SK-N-SH (cell line): ENCODE measurements at regions not wholly inside any gene's neighbourhood (a gene's known extent, or its start where the extent isn't known, plus 50 kb on each side); places are given as distances from the start of the nearest gene placed in this dataset.

ENCODE experiments used
- CTCF ChIA-PET: fragments of 300-600, 350-600 bp; formaldehyde crosslinking; extraction: SDS; loops from one replicate; lab custom pipeline; 2021; lab: Yijun Ruan, JAX
- POLR2A ChIA-PET: fragments of 350-600 bp; sonication (Branson Sonifier 250); formaldehyde crosslinking; extraction: SDS; loops from one replicate; lab custom pipeline; 2020; ENCODE audit warnings: antibody characterized with exemption, inconsistent platforms; lab: Yijun Ruan, JAX
- DNase-seq: peaks from one replicate; pipeline ENCODE4 v3.0.0; 2012
- H2AFZ ChIP-seq: fragments of 200-600 bp; sonication (generic); 2 replicates; pipeline ENCODE4 v1.8.1; 2016; ENCODE audit warnings: antibody characterized with exemption, mild to moderate bottlenecking, low read depth
- H3F3A ChIP-seq: fragments of 200-600 bp; sonication (generic); replicated peaks from 2 replicates; pipeline ENCODE3; 2016; ENCODE audit warnings: antibody characterized with exemption, mild to moderate bottlenecking; ENCODE audit not compliant: insufficient read depth
- H3K27ac ChIP-seq, 2 experiments: fragments of 200-500 bp in 1 of 2; fragments of 200-600 bp in 1 of 2; sonication (Bioruptor generic) in 1 of 2; sonication (generic), shearing (Covaris generic) in 1 of 2; 2 replicates each; pipeline versions ENCODE4 v1.5.1 to v1.6.1; 2014 to 2016; ENCODE audit warnings: low read depth in 2 of 2, inconsistent platforms in 1 of 2, low read length in 1 of 2, mild to moderate bottlenecking in 1 of 2, mixed read lengths in 1 of 2
- H3K27me3 ChIP-seq: fragments of 200-600 bp; sonication (generic), shearing (Covaris generic); 2 replicates; pipeline ENCODE4 v1.6.1; 2016; ENCODE audit warnings: mixed run types; ENCODE audit not compliant: insufficient read depth
- H3K36me3 ChIP-seq, 2 experiments: fragments of 200-500 bp in 1 of 2; fragments of 200-600 bp in 1 of 2; sonication (Bioruptor generic) in 1 of 2; sonication (generic) in 1 of 2; replicated peaks in 1 of 2; 2 replicates each; pipeline versions ENCODE3 to v1.5.1; 2014 to 2016; ENCODE audit warnings: low read length in 1 of 2, mild to moderate bottlenecking in 1 of 2; ENCODE audit not compliant: insufficient read depth in 2 of 2, control insufficient read depth in 1 of 2
- H3K4me1 ChIP-seq, 2 experiments: fragments of 200-500 bp in 1 of 2; fragments of 200-600 bp in 1 of 2; sonication (Bioruptor generic) in 1 of 2; sonication (generic), shearing (Covaris generic) in 1 of 2; 2 replicates each; pipeline versions ENCODE4 v1.5.1 to v1.6.1; 2014 to 2016; ENCODE audit warnings: low read depth in 1 of 2, low read length in 1 of 2, mixed run types in 1 of 2; ENCODE audit not compliant: insufficient read depth in 2 of 2, control insufficient read depth in 1 of 2
- H3K4me2 ChIP-seq: fragments of 200-600 bp; sonication (generic), shearing (Covaris generic); 2 replicates; pipeline ENCODE4 v1.6.1; 2017; ENCODE audit warnings: mixed run types
- H3K4me3 ChIP-seq, 2 experiments: fragments of 200-500 bp in 1 of 2; fragments of 200-600 bp in 1 of 2; sonication (Bioruptor generic) in 1 of 2; sonication (generic), shearing (Covaris generic) in 1 of 2; 2 replicates each; pipeline versions ENCODE4 v1.5.1 to v1.8.1; 2014 to 2016; ENCODE audit warnings: low read depth in 2 of 2, inconsistent platforms in 1 of 2, low read length in 1 of 2, mild to moderate bottlenecking in 1 of 2, mixed read lengths in 1 of 2, moderate library complexity in 1 of 2
- H3K79me2 ChIP-seq: fragments of 200-600 bp; sonication (generic); 2 replicates; pipeline ENCODE4 v1.8.1; 2017; ENCODE audit warnings: mild to moderate bottlenecking; ENCODE audit not compliant: insufficient read depth
- H3K9ac ChIP-seq: fragments of 200-600 bp; sonication (generic); 2 replicates; pipeline ENCODE4 v1.6.1; 2017; ENCODE audit warnings: mixed run types
- H3K9me2 ChIP-seq: fragments of 200-600 bp; sonication (generic); 2 replicates; pipeline ENCODE4 v1.6.1; 2017; ENCODE audit warnings: mixed run types
- H3K9me3 ChIP-seq: fragments of 200-600 bp; sonication (generic); 2 replicates; pipeline ENCODE4 v1.6.1; 2017; ENCODE audit warnings: mixed run types, mild to moderate bottlenecking, moderate library complexity
- H4K20me1 ChIP-seq: fragments of 200-600 bp; sonication (generic); 2 replicates; pipeline ENCODE4 v1.6.1; 2017; ENCODE audit warnings: mild to moderate bottlenecking, mixed run types; ENCODE audit not compliant: insufficient read depth
- EP300 ChIP-seq, 2 experiments: IDR thresholded peaks; 2 replicates each; pipeline versions ENCODE4 v1.4.0 to v1.6.1; 2012; ENCODE audit warnings: borderline replicate concordance in 1 of 2, low read depth in 1 of 2, low read length in 1 of 2
- EZH2phosphoT487 ChIP-seq: fragments of 200-600 bp; sonication (generic); IDR thresholded peaks from 2 replicates; pipeline ENCODE4 v1.6.1; 2017; ENCODE audit warnings: low read depth, mixed run types, mild to moderate bottlenecking, antibody characterized with exemption, moderate library complexity, borderline replicate concordance
- MEF2A ChIP-seq: IDR thresholded peaks from 2 replicates; pipeline ENCODE4 v1.4.0; 2012; ENCODE audit warnings: low read depth, borderline replicate concordance
- RFX5 ChIP-seq: IDR thresholded peaks from 2 replicates; pipeline ENCODE4 v1.6.1; 2012; ENCODE audit warnings: mild to moderate bottlenecking, improper control_type of control experiment, low read length
- RXRA ChIP-seq: IDR thresholded peaks from 2 replicates; pipeline ENCODE4 v1.4.0; 2012; ENCODE audit warnings: low read depth, mild to moderate bottlenecking, borderline replicate concordance
- SIN3A ChIP-seq: IDR thresholded peaks from 2 replicates; pipeline ENCODE4 v1.6.1; 2012; ENCODE audit warnings: low read depth, mild to moderate bottlenecking, low read length, moderate library complexity, borderline replicate concordance
- SMC3 ChIP-seq: IDR thresholded peaks from 2 replicates; pipeline ENCODE4 v1.6.1; 2012; ENCODE audit warnings: low read depth, low read length, improper control_type of control experiment
- TCF12 ChIP-seq: IDR thresholded peaks from 2 replicates; pipeline ENCODE4 v1.4.0; 2012
- TEAD4 ChIP-seq: IDR thresholded peaks from 2 replicates; pipeline ENCODE4 v1.4.0; 2012; ENCODE audit warnings: mild to moderate bottlenecking, borderline replicate concordance; ENCODE audit not compliant: insufficient read depth
- USF1 ChIP-seq: IDR thresholded peaks from 2 replicates; pipeline ENCODE4 v1.4.0; 2012; ENCODE audit warnings: low read depth, borderline replicate concordance
- USF2 ChIP-seq: fragments of 150-350 bp; IDR thresholded peaks from 2 replicates; pipeline ENCODE4 v1.6.1; 2017; ENCODE audit warnings: antibody characterized with exemption, low read length, low read depth, borderline replicate concordance
- WGBS: methylation state at CpG from one replicate; pipeline ENCODE4 v1.1.6; 2017; ENCODE audit warnings: low lambda C conversion rate; 5-methylcytosine and 5-hydroxymethylcytosine counted together
- TF ChIP-seq, protein P1 (sequence below): fragments of 200-600 bp; sonication (generic); IDR thresholded peaks from 2 replicates; pipeline ENCODE4 v1.6.1; 2017; ENCODE audit warnings: antibody characterized with exemption, mild to moderate bottlenecking, moderate library complexity
- TF ChIP-seq, protein P2 (sequence below): IDR thresholded peaks from 2 replicates; pipeline ENCODE4 v1.4.0; 2012; ENCODE audit warnings: low read depth
- TF ChIP-seq, protein P3 (sequence below): IDR thresholded peaks from 2 replicates; pipeline ENCODE4; 2012

DNA sequence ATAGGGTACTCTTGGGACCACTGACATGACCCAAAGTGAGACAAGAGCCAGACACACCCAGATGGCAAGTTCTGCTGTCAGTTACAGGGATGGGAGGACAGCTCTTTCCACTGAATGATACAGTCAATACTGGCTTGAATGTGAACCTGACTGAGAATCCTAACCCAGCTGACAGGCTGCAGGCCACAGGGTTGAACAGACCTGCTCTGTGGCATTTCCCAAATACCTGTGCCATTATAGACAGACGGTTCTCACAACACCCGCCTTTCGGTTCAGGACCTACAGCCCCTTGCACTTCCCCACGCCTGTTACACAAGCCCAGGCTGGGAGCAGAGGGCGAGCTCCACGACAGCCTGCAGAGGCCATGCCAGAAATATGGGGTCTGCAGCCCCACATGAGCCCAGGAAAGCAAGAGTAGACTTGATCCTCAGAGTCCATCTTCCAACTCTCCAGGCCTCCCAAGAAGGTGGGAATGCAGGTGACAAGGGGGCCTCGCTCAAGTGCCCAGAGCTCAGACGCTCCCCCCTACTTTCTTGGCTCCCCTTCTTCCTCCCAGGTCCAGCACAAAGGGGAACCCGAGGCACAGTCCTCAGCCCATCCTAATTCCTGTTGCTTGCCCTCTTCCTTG is 314.3 kb downstream of the SOX9 start (continued):
- TF ChIP-seq, protein P1, sequence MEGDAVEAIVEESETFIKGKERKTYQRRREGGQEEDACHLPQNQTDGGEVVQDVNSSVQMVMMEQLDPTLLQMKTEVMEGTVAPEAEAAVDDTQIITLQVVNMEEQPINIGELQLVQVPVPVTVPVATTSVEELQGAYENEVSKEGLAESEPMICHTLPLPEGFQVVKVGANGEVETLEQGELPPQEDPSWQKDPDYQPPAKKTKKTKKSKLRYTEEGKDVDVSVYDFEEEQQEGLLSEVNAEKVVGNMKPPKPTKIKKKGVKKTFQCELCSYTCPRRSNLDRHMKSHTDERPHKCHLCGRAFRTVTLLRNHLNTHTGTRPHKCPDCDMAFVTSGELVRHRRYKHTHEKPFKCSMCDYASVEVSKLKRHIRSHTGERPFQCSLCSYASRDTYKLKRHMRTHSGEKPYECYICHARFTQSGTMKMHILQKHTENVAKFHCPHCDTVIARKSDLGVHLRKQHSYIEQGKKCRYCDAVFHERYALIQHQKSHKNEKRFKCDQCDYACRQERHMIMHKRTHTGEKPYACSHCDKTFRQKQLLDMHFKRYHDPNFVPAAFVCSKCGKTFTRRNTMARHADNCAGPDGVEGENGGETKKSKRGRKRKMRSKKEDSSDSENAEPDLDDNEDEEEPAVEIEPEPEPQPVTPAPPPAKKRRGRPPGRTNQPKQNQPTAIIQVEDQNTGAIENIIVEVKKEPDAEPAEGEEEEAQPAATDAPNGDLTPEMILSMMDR = no peak
- TF ChIP-seq MEF2A (no peak), TEAD4 (no peak), USF2 (no peak), TCF12 (no peak), RXRA (no peak)

- Histone ChIP-seq H2AFZ (no peak overlapping the region), H3K27me3 (no peaks in the 10 kb centered on the region), H3K79me2 (peaks cover 8% of the 10 kb centered on the region), H3K4me1 (no peaks in the 10 kb centered on the region; a peak in 1 of 4 replicates), H3K9me3 (no peaks in the 10 kb centered on the region), H3K9me2 (no peaks in the 10 kb centered on the region), H3K4me2 (no peak overlapping the region), H3K4me3 (no peak overlapping the region), H3F3A (no peaks in the 10 kb centered on the region), H3K36me3 (no peaks in the 10 kb centered on the region), H4K20me1 (no peaks in the 10 kb centered on the region), H3K9ac (no peak overlapping the region), H3K27ac (no peak overlapping the region)
- 93% methylated on average over 6 of the region's 6 CpGs for WGBS
- CTCF ChIA-PET = no interaction called here
- no peak for DNase-seq
- TF ChIP-seq USF1 (no peak), SIN3A (no peak), MEF2A (no peak), EP300 (IDR thresholded peaks at IDR 0.05; ENCODE audit: borderline replicate concordance in 1 of 2, low read depth in 1 of 2, low read length in 1 of 2) (no peak), RFX5 (no peak), RXRA (no peak), TEAD4 (no peak), EZH2phosphoT487 (no peak), SMC3 (no peak)
- TF ChIP-seq, protein P2, sequence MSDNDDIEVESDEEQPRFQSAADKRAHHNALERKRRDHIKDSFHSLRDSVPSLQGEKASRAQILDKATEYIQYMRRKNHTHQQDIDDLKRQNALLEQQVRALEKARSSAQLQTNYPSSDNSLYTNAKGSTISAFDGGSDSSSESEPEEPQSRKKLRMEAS = no peak
- TF ChIP-seq, protein P3, sequence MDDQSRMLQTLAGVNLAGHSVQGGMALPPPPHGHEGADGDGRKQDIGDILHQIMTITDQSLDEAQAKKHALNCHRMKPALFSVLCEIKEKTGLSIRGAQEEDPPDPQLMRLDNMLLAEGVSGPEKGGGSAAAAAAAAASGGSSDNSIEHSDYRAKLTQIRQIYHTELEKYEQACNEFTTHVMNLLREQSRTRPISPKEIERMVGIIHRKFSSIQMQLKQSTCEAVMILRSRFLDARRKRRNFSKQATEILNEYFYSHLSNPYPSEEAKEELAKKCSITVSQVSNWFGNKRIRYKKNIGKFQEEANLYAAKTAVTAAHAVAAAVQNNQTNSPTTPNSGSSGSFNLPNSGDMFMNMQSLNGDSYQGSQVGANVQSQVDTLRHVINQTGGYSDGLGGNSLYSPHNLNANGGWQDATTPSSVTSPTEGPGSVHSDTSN = no peak
- POLR2A ChIA-PET = no interaction called here
Measured at GRCh38 chr17:72438783-72439182, 318.0 kb downstream of the SOX9 start.
